Nephron (organoid): ENCODE measurements at regions not wholly inside any gene's neighbourhood (a gene's known extent, or its start where the extent isn't known, plus 50 kb on each side); places are given as distances from the start of the nearest gene placed in this dataset.
A peak's percentile ranks its signal among the peaks of the same experiment; 100 is the strongest.

Experiments used
- H3K27ac Mint-ChIP-seq, 3 experiments: 2 replicates each; pipeline ENCODE4 v1.8.0; 2020; ENCODE audit warnings: mixed read lengths in 3 of 3, mild to moderate bottlenecking in 2 of 3, moderate library complexity in 1 of 3
- H3K27me3 Mint-ChIP-seq: 2 replicates; pipeline ENCODE4 v1.8.0; 2021; ENCODE audit warnings: low read depth, mild to moderate bottlenecking, moderate library complexity, mixed read lengths
- H3K36me3 Mint-ChIP-seq: 2 replicates; pipeline ENCODE4 v1.8.0; 2020; ENCODE audit warnings: low read depth, mixed read lengths
- H3K4me1 Mint-ChIP-seq: 2 replicates; pipeline ENCODE4 v1.8.0; 2020; ENCODE audit warnings: mixed read lengths
- H3K4me3 Mint-ChIP-seq, 3 experiments: 2 replicates each; pipeline ENCODE4 v1.8.0; 2020; ENCODE audit warnings: mild to moderate bottlenecking in 3 of 3, mixed read lengths in 3 of 3, moderate library complexity in 2 of 3
- H3K9me3 Mint-ChIP-seq: 2 replicates; pipeline ENCODE4 v1.8.0; 2020; ENCODE audit warnings: mixed read lengths
- CTCF ChIP-seq, 3 experiments: fragments of 200-600 bp; sonication (generic); IDR thresholded peaks; one replicate each; pipeline ENCODE4 v1.5.0; 2021; ENCODE audit warnings: antibody characterized with exemption in 3 of 3; ENCODE audit not compliant: unreplicated experiment in 3 of 3

GRCh38 chr2:52500561-52500960 is 1267.0 kb upstream of the CHAC2 start:
- no peak for TF ChIP-seq CTCF (IDR thresholded peaks at IDR 0.05; ENCODE audit: unreplicated experiment in 3 of 3)
- Mint-ChIP-seq H3K4me1 (peaks cover 8% of the 10 kb centered on the region), H3K9me3 (peaks cover 3% of the 10 kb centered on the region), H3K36me3 (no peaks in the 10 kb centered on the region), H3K27ac (peak overlapping the region in 2 of 3 experiments; percentile 48 to 64), H3K27me3 (no peaks in the 10 kb centered on the region), H3K4me3 (no peak overlapping the region)

GRCh38 chr2:52498077-52498750 is 1269.4 kb upstream of the CHAC2 start:
- H3K9me3 Mint-ChIP-seq = peaks cover 3% of the 10 kb centered on the region
- H3K4me1 Mint-ChIP-seq = peaks cover 8% of the 10 kb centered on the region
- H3K27ac Mint-ChIP-seq = no peak overlapping the region
- H3K27me3 Mint-ChIP-seq = no peaks in the 10 kb centered on the region
- TF ChIP-seq CTCF (IDR thresholded peaks at IDR 0.05; ENCODE audit: unreplicated experiment in 3 of 3) = no peak
- no peak overlapping the region for H3K4me3 Mint-ChIP-seq
- H3K36me3 Mint-ChIP-seq = no peaks in the 10 kb centered on the region

GRCh38 chr2:52495816-52496215 is 1271.8 kb upstream of the CHAC2 start:
- H3K9me3 Mint-ChIP-seq = peaks cover 13% of the 10 kb centered on the region
- H3K4me3 Mint-ChIP-seq = no peak overlapping the region
- TF ChIP-seq CTCF (IDR thresholded peaks at IDR 0.05; ENCODE audit: unreplicated experiment in 3 of 3) = no peak
- peaks cover 7% of the 10 kb centered on the region for H3K4me1 Mint-ChIP-seq
- H3K27me3 Mint-ChIP-seq = no peaks in the 10 kb centered on the region
- no peaks in the 10 kb centered on the region for H3K36me3 Mint-ChIP-seq
- H3K27ac Mint-ChIP-seq = no peak overlapping the region

GRCh38 chr2:52477166-52477565 is 1290.4 kb upstream of the CHAC2 start:
- no peaks in the 10 kb centered on the region for H3K9me3 Mint-ChIP-seq

GRCh38 chr2:52475590-52475989 is 1292.0 kb upstream of the CHAC2 start:
- no peaks in the 10 kb centered on the region for H3K27me3 Mint-ChIP-seq
- no peaks in the 10 kb centered on the region for H3K36me3 Mint-ChIP-seq
- no peak overlapping the region for H3K4me3 Mint-ChIP-seq
- H3K27ac Mint-ChIP-seq = no peak overlapping the region
- no peak for TF ChIP-seq CTCF (IDR thresholded peaks at IDR 0.05; ENCODE audit: unreplicated experiment in 3 of 3)
- no peaks in the 10 kb centered on the region for H3K9me3 Mint-ChIP-seq
- no peaks in the 10 kb centered on the region for H3K4me1 Mint-ChIP-seq

More at GRCh38 chr2:52477166-52477565, 1290.4 kb upstream of the CHAC2 start:
- no peaks in the 10 kb centered on the region for H3K4me1 Mint-ChIP-seq
- no peak overlapping the region for H3K4me3 Mint-ChIP-seq
- no peaks in the 10 kb centered on the region for H3K36me3 Mint-ChIP-seq
- no peak overlapping the region for H3K27ac Mint-ChIP-seq
- H3K27me3 Mint-ChIP-seq = no peaks in the 10 kb centered on the region
- no peak for TF ChIP-seq CTCF (IDR thresholded peaks at IDR 0.05; ENCODE audit: unreplicated experiment in 3 of 3)

GRCh38 chr2:52474091-52474490 is 1293.5 kb upstream of the CHAC2 start:
- no peaks in the 10 kb centered on the region for H3K36me3 Mint-ChIP-seq
- TF ChIP-seq CTCF (IDR thresholded peaks at IDR 0.05; ENCODE audit: unreplicated experiment in 3 of 3) = no peak
- H3K4me1 Mint-ChIP-seq = no peaks in the 10 kb centered on the region
- peaks cover 3% of the 10 kb centered on the region for H3K9me3 Mint-ChIP-seq
- H3K27me3 Mint-ChIP-seq = no peaks in the 10 kb centered on the region
- H3K27ac Mint-ChIP-seq = no peak overlapping the region
- H3K4me3 Mint-ChIP-seq = no peak overlapping the region
